ENCODE measurements at regions not wholly inside any gene's neighbourhood (a gene's known extent, or its start where the extent isn't known, plus 50 kb on each side); places are given as distances from the start of the nearest gene placed in this dataset.

DNA sequence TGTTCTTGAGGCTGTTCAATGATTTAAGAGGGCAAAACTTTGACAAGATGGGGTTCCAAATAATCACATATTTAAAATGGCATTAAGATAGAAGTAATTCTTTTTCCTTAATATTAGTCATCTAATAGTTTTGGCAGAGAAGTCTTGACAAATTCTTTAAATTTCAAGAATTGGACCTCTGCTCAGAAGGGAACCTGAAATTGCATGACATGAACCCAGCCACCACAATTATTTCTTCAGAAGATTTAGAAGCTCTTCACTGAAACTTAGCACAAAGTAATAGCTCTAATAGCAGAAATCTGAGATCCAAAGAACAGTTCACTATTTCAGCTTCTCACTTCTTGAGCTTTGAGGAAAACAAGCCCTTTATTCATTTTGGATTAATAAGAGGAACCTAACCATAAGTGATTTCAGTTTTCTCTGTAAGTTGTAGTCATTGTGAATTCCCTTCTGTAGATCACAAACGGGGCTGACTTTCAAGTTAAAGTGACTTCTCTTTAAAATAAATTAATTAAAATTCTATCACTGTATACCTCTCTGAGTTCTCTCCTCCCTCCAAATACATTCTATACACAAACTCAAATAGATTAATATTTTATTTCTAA lies 100.6 kb upstream of the ITGA4 start:
- TF ChIP-seq EZH2 (IDR thresholded peaks at IDR 0.05) (no peak), POLR2AphosphoS5 (IDR thresholded peaks at IDR 0.05; ENCODE audit: borderline replicate concordance, low read depth, low read length) (no peak)
